Keratinocyte (primary cell): ENCODE measurements at regions not wholly inside any gene's neighbourhood (a gene's known extent, or its start where the extent isn't known, plus 50 kb on each side); places are given as distances from the start of the nearest gene placed in this dataset.

Experiments
- EZH2 ChIP-seq: IDR thresholded peaks from one replicate; pipeline ENCODE4 v1.6.1; 2012; ENCODE audit warnings: inconsistent platforms, mild to moderate bottlenecking, low read length, moderate library complexity
- TF ChIP-seq, protein P1 (sequence below), 3 experiments: IDR thresholded peaks in 1 of 3; conservative IDR thresholded peaks in 1 of 3; optimal IDR thresholded peaks in 1 of 3; 2 replicates in 2 of 3; 3 replicates in 1 of 3; pipeline versions ENCODE3 to v1.5.1; 2011; ENCODE audit warnings: low read length in 3 of 3, mild to moderate bottlenecking in 3 of 3, moderate library complexity in 2 of 3, control low read depth in 1 of 3, inconsistent platforms in 1 of 3; ENCODE audit not compliant: insufficient read depth in 2 of 3; ENCODE audit errors: extremely low read depth in 1 of 3

- TF ChIP-seq, protein P1, sequence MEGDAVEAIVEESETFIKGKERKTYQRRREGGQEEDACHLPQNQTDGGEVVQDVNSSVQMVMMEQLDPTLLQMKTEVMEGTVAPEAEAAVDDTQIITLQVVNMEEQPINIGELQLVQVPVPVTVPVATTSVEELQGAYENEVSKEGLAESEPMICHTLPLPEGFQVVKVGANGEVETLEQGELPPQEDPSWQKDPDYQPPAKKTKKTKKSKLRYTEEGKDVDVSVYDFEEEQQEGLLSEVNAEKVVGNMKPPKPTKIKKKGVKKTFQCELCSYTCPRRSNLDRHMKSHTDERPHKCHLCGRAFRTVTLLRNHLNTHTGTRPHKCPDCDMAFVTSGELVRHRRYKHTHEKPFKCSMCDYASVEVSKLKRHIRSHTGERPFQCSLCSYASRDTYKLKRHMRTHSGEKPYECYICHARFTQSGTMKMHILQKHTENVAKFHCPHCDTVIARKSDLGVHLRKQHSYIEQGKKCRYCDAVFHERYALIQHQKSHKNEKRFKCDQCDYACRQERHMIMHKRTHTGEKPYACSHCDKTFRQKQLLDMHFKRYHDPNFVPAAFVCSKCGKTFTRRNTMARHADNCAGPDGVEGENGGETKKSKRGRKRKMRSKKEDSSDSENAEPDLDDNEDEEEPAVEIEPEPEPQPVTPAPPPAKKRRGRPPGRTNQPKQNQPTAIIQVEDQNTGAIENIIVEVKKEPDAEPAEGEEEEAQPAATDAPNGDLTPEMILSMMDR (optimal IDR thresholded peaks at IDR 0.05 in 1 of 3, IDR thresholded peaks at IDR 0.05 in 1 of 3, conservative IDR thresholded peaks at IDR 0.05 in 1 of 3; ENCODE audit: extremely low read depth in 1 of 3, insufficient read depth in 2 of 3, low read length in 3 of 3): no peak
- TF ChIP-seq EZH2: no peak
These were observed 110.2 kb upstream of the TNRC6C start for GRCh38 chr17:77848257-77848656.
